Activated B cell treated with CpG ODN at 0.5 μM for 24 hours (primary cell): ENCODE measurements at regions not wholly inside any gene's neighbourhood (a gene's known extent, or its start where the extent isn't known, plus 50 kb on each side); places are given as distances from the start of the nearest gene placed in this dataset.

Experiments
- ATAC-seq: fragments of 200-7000 bp; cut with Tn5 transposase; one replicate; pipeline ENCODE4 v1.10.0; 2021; ENCODE audit warnings: low read depth, mild to moderate bottlenecking, moderate library complexity
- CTCF ChIA-PET: fragments of 350-600 bp; sonication (Branson Sonifier 250); formaldehyde crosslinking; loops from one replicate; lab custom pipeline; 2021; ENCODE audit warnings: antibody characterized with exemption; lab: Charles Lee
- POLR2A ChIA-PET: fragments of 350-600 bp; sonication (Branson Sonifier 250); formaldehyde crosslinking; loops from one replicate; lab custom pipeline; 2021; ENCODE audit warnings: antibody characterized with exemption; lab: Charles Lee
- DNase-seq: peaks from one replicate; pipeline ENCODE4 v3.0.0; 2022
- H3K27ac Mint-ChIP-seq: one replicate; pipeline ENCODE4 v1.8.0; 2020; ENCODE audit warnings: mixed read lengths
- H3K27me3 Mint-ChIP-seq: one replicate; pipeline ENCODE4 v1.8.0; 2021; ENCODE audit warnings: mixed read lengths
- H3K36me3 Mint-ChIP-seq: one replicate; pipeline ENCODE4 v1.8.0; 2021; ENCODE audit warnings: low read depth, mixed read lengths
- H3K4me1 Mint-ChIP-seq: one replicate; pipeline ENCODE4 v1.8.0; 2021; ENCODE audit warnings: mixed read lengths
- H3K4me3 Mint-ChIP-seq: one replicate; pipeline ENCODE4 v1.8.0; 2020; ENCODE audit warnings: mild to moderate bottlenecking, mixed read lengths
- H3K9me3 Mint-ChIP-seq: one replicate; pipeline ENCODE4 v1.8.0; 2020; ENCODE audit warnings: mixed read lengths
- intact Hi-C: fragments of 100-400 bp; cut with micrococcal nuclease; formaldehyde crosslinking; loops from one replicate; pipeline ENCODE4 v1.15.1; 2024
- TF ChIP-seq, protein P1 (sequence below): fragments of 200-600 bp; IDR thresholded peaks from one replicate; pipeline ENCODE4 v1.8.0; 2022; ENCODE audit warnings: antibody characterized with exemption, mild to moderate bottlenecking

DNA sequence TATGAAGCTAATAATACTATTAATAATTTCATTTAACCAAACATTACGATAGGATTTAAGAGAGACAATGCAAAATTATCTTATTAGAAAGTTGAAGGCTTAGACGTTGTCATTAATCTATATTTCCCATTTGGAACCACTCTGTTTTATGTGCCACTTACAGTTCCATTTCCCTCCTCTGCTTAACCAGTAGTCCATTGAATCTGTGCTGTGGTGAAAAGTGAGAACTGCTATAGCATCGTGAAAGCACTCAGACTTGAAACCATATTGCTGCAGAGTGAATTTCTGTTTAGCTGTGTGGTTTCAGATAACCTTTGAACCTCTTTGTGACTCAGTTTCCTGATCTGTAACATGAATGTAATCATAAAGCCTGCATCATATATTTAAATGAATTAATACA lies 2304.5 kb downstream of the MAT2B start:
- intact Hi-C loops: no loop called here
- ChIA-PET CTCF (no interaction called here), POLR2A (no interaction called here)

DNA sequence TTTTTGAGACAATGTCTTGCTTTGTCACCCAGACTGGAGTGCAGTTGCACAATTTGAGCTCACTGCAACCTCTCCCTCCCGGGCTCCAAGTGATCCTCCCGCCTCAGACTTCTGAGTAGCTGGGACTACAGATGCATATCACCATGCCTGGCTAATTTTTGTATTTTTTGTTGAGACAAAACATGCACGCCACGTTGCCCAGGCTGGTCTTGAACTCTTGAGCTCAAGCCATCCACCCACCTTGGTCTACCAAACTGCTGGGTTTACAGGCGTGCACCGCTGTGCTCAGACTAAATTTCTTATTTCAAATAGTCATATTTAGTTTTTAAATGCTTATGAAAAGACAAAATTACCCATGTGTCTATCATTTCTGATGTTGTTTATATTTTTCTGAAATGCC lies 2324.1 kb downstream of the MAT2B start:
- Mint-ChIP-seq H3K9me3 (peaks cover 8% of the 10 kb centered on the region), H3K27ac (no peak overlapping the region), H3K27me3 (no peaks in the 10 kb centered on the region), H3K4me1 (no peaks in the 10 kb centered on the region), H3K4me3 (no peak overlapping the region), H3K36me3 (no peaks in the 10 kb centered on the region)
- ATAC-seq: no peak
- TF ChIP-seq, protein P1, sequence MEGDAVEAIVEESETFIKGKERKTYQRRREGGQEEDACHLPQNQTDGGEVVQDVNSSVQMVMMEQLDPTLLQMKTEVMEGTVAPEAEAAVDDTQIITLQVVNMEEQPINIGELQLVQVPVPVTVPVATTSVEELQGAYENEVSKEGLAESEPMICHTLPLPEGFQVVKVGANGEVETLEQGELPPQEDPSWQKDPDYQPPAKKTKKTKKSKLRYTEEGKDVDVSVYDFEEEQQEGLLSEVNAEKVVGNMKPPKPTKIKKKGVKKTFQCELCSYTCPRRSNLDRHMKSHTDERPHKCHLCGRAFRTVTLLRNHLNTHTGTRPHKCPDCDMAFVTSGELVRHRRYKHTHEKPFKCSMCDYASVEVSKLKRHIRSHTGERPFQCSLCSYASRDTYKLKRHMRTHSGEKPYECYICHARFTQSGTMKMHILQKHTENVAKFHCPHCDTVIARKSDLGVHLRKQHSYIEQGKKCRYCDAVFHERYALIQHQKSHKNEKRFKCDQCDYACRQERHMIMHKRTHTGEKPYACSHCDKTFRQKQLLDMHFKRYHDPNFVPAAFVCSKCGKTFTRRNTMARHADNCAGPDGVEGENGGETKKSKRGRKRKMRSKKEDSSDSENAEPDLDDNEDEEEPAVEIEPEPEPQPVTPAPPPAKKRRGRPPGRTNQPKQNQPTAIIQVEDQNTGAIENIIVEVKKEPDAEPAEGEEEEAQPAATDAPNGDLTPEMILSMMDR: no peak
- intact Hi-C loops: no loop called here
- no peak for DNase-seq
- ChIA-PET CTCF (no interaction called here), POLR2A (no interaction called here)

More for the DNA sequence above, 2304.5 kb downstream of the MAT2B start:
- Mint-ChIP-seq H3K27me3 (no peaks in the 10 kb centered on the region), H3K36me3 (no peaks in the 10 kb centered on the region), H3K9me3 (no peaks in the 10 kb centered on the region), H3K4me1 (no peaks in the 10 kb centered on the region), H3K27ac (no peak overlapping the region), H3K4me3 (no peak overlapping the region)
- TF ChIP-seq, protein P1: no peak
- no peak for ATAC-seq
- DNase-seq: no peak

DNA sequence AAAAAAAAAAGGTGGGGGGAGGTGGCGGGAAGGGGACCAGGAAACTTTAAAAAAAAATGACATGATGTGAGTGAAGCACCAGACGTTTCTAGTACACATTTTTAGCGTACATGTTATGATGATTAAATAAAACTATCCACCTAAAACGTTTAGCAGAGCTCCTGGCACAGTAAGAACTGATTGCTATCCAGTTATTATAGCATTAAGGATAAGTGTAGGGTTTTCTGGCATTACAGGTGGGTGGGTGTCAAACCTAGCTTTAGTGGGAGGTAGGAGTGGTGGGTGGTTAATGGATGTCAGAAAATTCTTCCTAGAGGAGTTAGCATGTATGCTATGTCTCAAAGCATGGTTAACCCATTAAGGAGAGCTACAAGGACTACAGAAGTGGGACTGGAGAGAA lies 2329.5 kb downstream of the MAT2B start:
- POLR2A ChIA-PET: no interaction called here
- TF ChIP-seq, protein P1: no peak
- Mint-ChIP-seq H3K27me3 (no peaks in the 10 kb centered on the region), H3K36me3 (no peaks in the 10 kb centered on the region), H3K4me3 (no peak overlapping the region), H3K4me1 (no peaks in the 10 kb centered on the region), H3K27ac (no peak overlapping the region), H3K9me3 (no peaks in the 10 kb centered on the region)
- intact Hi-C loops: no loop called here
- DNase-seq (no peak), ATAC-seq (no peak)
- CTCF ChIA-PET: no interaction called here

DNA sequence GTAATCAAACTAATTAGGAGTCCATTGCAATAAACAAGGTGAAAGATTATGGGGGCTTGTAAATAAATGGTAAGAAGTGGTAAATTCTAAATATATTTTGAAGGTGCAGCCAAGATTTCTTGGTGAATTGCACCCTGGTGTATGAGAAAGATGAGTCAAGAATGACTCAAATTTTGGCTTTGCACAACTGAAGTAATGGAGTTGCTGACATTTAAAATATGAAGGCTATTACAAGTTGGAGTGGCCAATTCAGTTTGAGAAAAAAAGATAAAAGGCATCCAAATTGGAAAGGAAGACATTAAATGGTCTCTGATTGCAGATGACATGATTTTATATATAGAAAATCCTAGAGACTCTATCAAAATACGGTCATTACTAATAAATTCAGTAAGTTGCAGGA lies 2330.6 kb downstream of the MAT2B start:
- H3K27ac Mint-ChIP-seq: no peak overlapping the region
- H3K4me3 Mint-ChIP-seq: no peak overlapping the region
- CTCF ChIA-PET: no interaction called here
- H3K9me3 Mint-ChIP-seq: no peaks in the 10 kb centered on the region
- no peaks in the 10 kb centered on the region for H3K4me1 Mint-ChIP-seq
- intact Hi-C loops: no loop called here
- DNase-seq (no peak), ATAC-seq (no peak)
- TF ChIP-seq, protein P1: no peak
- POLR2A ChIA-PET: no interaction called here
- no peaks in the 10 kb centered on the region for H3K36me3 Mint-ChIP-seq
- no peaks in the 10 kb centered on the region for H3K27me3 Mint-ChIP-seq

DNA sequence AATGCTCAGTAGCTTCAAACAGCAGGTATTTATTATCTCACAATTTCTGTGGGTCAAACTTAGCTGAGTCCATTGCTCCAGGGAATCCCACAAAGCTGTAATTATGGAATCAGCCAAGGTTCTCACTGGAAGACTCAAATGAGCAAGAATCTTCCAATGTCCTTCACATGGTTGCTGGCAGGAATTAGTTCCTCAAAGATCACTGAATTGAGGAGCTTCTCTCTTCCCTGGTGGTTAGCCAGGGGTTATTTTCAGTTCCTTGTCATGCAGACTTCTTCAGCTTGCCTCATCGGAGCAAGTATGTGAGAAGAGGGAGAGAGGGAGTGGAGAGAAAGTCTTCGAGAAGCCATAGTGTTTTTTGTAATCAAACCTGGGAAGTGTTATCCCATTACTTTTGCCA lies 2331.9 kb downstream of the MAT2B start:
- CTCF ChIA-PET: no interaction called here
- H3K27ac Mint-ChIP-seq: no peak overlapping the region
- intact Hi-C loops: no loop called here

More for the DNA sequence above, 2331.9 kb downstream of the MAT2B start:
- Mint-ChIP-seq H3K36me3 (no peaks in the 10 kb centered on the region), H3K27me3 (no peaks in the 10 kb centered on the region), H3K9me3 (no peaks in the 10 kb centered on the region), H3K4me1 (no peaks in the 10 kb centered on the region), H3K4me3 (no peak overlapping the region)
- POLR2A ChIA-PET: no interaction called here
- DNase-seq (no peak), ATAC-seq (no peak)
- TF ChIP-seq, protein P1: no peak
